SK-N-SH treated with all-trans-retinoic acid at 6 μM for 48 hours (cell line): ENCODE measurements at regions not wholly inside any gene's neighbourhood (a gene's known extent, or its start where the extent isn't known, plus 50 kb on each side); places are given as distances from the start of the nearest gene placed in this dataset.

Experiments
- ATAC-seq: fragments of 200-7000 bp; cut with Tn5 transposase; 3 replicates; pipeline ENCODE4 v1.9.1; 2020; ENCODE audit warnings: mild to moderate bottlenecking, moderate library complexity
- ARNTL ChIP-seq: fragments of 450-650 bp; formaldehyde crosslinking; IDR thresholded peaks from 2 replicates; pipeline ENCODE4 v1.5.0; 2020; ENCODE audit warnings: low read depth, mild to moderate bottlenecking, moderate library complexity, borderline replicate concordance
- BACH2 ChIP-seq: fragments of 250-450 bp; sonication (Bioruptor Pico); IDR thresholded peaks from 2 replicates; pipeline ENCODE4 v1.9.0; 2021; ENCODE audit warnings: mild to moderate bottlenecking, borderline replicate concordance
- CSDC2 ChIP-seq: fragments of 250-450 bp; sonication (Bioruptor Pico); IDR thresholded peaks from 2 replicates; pipeline ENCODE4 v1.5.0; 2020; ENCODE audit warnings: mild to moderate bottlenecking, moderate library complexity
- GLIS3 ChIP-seq: fragments of 250-450 bp; sonication (Bioruptor Pico); IDR thresholded peaks from 2 replicates; pipeline ENCODE4 v1.5.0; 2020; ENCODE audit warnings: mild to moderate bottlenecking, moderate library complexity
- ISL1 ChIP-seq: fragments of 250-450 bp; sonication (Bioruptor Pico); IDR thresholded peaks from 2 replicates; pipeline ENCODE4 v2.1.2; 2022; ENCODE audit warnings: mild to moderate bottlenecking, moderate library complexity
- PATZ1 ChIP-seq: fragments of 250-450 bp; sonication (Bioruptor Pico); IDR thresholded peaks from 2 replicates; pipeline ENCODE4 v1.8.0; 2020; ENCODE audit warnings: mild to moderate bottlenecking, moderate library complexity, borderline replicate concordance
- PPARA ChIP-seq: fragments of 250-450 bp; sonication (Bioruptor Pico); IDR thresholded peaks from 2 replicates; pipeline ENCODE4 v1.5.0; 2020; ENCODE audit warnings: mild to moderate bottlenecking, borderline replicate concordance
- SNAI2 ChIP-seq: fragments of 250-450 bp; sonication (Bioruptor Pico); IDR thresholded peaks from 2 replicates; pipeline ENCODE4 v1.5.0; 2020; ENCODE audit warnings: mild to moderate bottlenecking, moderate library complexity
- TOX ChIP-seq: fragments of 250-450 bp; sonication (Bioruptor Pico); IDR thresholded peaks from 2 replicates; pipeline ENCODE4 v1.8.0; 2021; ENCODE audit warnings: mild to moderate bottlenecking, moderate library complexity, borderline replicate concordance
- ZC3H10 ChIP-seq: fragments of 250-450 bp; sonication (Bioruptor Pico); IDR thresholded peaks from 2 replicates; pipeline ENCODE4 v1.5.1; 2021; ENCODE audit warnings: mild to moderate bottlenecking, moderate library complexity
- ZFP30 ChIP-seq: fragments of 450-650 bp; formaldehyde crosslinking; IDR thresholded peaks from 2 replicates; pipeline ENCODE4 v1.5.0; 2022; ENCODE audit warnings: mild to moderate bottlenecking, moderate library complexity
- ZNF565 ChIP-seq: fragments of 450-650 bp; formaldehyde crosslinking; conservative IDR thresholded peaks from 2 replicates; pipeline ENCODE4 v1.5.0; 2020; ENCODE audit warnings: low read depth, mild to moderate bottlenecking, moderate library complexity
- ZNF70 ChIP-seq: fragments of 450-650 bp; formaldehyde crosslinking; IDR thresholded peaks from 2 replicates; pipeline ENCODE4 v1.5.0; 2020; ENCODE audit warnings: mild to moderate bottlenecking, moderate library complexity
- ZNF8 ChIP-seq: fragments of 450-650 bp; formaldehyde crosslinking; IDR thresholded peaks from 2 replicates; pipeline ENCODE4 v1.5.0; 2020; ENCODE audit warnings: mild to moderate bottlenecking, moderate library complexity
- TF ChIP-seq, protein P1 (sequence below): fragments of 250-450 bp; sonication (Bioruptor Pico); IDR thresholded peaks from 2 replicates; pipeline ENCODE4 v1.5.0; 2020; ENCODE audit warnings: mild to moderate bottlenecking, moderate library complexity
- TF ChIP-seq, protein P2 (sequence below): fragments of 250-450 bp; sonication (Bioruptor Pico); IDR thresholded peaks from 2 replicates; pipeline ENCODE4 v1.5.1; 2020; ENCODE audit warnings: low read depth, mild to moderate bottlenecking, moderate library complexity
- TF ChIP-seq, protein P3 (sequence below): fragments of 250-450 bp; sonication (Bioruptor Pico); IDR thresholded peaks from 2 replicates; pipeline ENCODE4 v1.5.1; 2021; ENCODE audit warnings: mild to moderate bottlenecking, moderate library complexity

- TF ChIP-seq, protein P1, sequence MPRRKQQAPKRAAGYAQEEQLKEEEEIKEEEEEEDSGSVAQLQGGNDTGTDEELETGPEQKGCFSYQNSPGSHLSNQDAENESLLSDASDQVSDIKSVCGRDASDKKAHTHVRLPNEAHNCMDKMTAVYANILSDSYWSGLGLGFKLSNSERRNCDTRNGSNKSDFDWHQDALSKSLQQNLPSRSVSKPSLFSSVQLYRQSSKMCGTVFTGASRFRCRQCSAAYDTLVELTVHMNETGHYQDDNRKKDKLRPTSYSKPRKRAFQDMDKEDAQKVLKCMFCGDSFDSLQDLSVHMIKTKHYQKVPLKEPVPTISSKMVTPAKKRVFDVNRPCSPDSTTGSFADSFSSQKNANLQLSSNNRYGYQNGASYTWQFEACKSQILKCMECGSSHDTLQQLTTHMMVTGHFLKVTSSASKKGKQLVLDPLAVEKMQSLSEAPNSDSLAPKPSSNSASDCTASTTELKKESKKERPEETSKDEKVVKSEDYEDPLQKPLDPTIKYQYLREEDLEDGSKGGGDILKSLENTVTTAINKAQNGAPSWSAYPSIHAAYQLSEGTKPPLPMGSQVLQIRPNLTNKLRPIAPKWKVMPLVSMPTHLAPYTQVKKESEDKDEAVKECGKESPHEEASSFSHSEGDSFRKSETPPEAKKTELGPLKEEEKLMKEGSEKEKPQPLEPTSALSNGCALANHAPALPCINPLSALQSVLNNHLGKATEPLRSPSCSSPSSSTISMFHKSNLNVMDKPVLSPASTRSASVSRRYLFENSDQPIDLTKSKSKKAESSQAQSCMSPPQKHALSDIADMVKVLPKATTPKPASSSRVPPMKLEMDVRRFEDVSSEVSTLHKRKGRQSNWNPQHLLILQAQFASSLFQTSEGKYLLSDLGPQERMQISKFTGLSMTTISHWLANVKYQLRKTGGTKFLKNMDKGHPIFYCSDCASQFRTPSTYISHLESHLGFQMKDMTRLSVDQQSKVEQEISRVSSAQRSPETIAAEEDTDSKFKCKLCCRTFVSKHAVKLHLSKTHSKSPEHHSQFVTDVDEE (CRISPR knock-in tag), result no peak
- TF ChIP-seq ISL1 (CRISPR knock-in tag), result no peak
- TF ChIP-seq GLIS3 (CRISPR knock-in tag), result no peak
- TF ChIP-seq TOX, result no peak
- TF ChIP-seq, all 23 proteins: peak for 0
Observed at GRCh38 chr12:43273467-43273866, 278.5 kb downstream of the ADAMTS20 start (continued).

DNA sequence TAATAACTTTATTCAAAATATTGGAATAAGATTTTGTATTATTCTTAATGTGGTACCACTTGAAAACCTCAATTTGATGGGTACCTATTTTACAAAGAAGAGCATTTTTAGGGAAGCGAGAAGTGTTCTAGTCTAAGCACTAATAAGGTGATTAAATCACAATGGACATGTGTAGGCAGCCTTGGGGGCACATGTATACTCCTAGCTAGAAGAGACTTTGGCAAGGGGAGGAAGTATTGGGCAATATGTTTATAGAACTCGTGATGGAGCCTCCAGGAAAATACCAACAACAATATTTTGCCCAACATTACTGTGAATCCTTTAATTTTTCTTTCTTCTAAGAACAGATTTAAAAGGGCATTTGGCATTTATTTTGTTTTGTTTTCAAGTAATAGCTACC lies 280.3 kb downstream of the ADAMTS20 start:
- TF ChIP-seq BACH2 (CRISPR knock-in tag) (no peak), TOX (no peak), ZFP30 (CRISPR knock-in tag) (no peak), PATZ1 (no peak), PPARA (CRISPR knock-in tag) (no peak), ARNTL (CRISPR knock-in tag) (no peak), ZNF70 (CRISPR knock-in tag) (no peak), SNAI2 (CRISPR knock-in tag) (no peak), ZC3H10 (CRISPR knock-in tag) (no peak), ZNF565 (CRISPR knock-in tag) (no peak), CSDC2 (CRISPR knock-in tag) (no peak), ZNF8 (CRISPR knock-in tag) (no peak)
- TF ChIP-seq, protein P1 (CRISPR knock-in tag), result no peak
- ATAC-seq, result no peak

DNA sequence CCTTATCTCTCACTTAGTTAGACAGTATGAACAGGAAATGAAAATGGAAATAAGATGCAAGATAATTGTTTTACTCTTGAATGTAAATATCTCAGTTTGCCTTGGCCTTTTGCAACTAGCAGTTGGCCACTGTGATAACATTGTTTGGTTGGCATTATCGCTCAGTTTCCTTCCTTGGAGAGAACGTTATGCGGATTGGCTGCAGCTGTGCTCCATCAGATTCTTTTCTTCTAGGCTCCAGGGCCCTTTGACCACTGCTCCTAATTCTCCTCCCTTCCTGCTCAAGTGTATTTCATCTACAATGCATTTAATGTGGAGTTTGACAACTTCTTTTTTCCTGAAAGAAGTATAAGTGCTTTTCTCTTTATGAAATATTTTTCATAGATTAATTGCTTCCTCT lies 284.2 kb downstream of the ADAMTS20 start:
- no peak for ATAC-seq
- TF ChIP-seq, protein P2, sequence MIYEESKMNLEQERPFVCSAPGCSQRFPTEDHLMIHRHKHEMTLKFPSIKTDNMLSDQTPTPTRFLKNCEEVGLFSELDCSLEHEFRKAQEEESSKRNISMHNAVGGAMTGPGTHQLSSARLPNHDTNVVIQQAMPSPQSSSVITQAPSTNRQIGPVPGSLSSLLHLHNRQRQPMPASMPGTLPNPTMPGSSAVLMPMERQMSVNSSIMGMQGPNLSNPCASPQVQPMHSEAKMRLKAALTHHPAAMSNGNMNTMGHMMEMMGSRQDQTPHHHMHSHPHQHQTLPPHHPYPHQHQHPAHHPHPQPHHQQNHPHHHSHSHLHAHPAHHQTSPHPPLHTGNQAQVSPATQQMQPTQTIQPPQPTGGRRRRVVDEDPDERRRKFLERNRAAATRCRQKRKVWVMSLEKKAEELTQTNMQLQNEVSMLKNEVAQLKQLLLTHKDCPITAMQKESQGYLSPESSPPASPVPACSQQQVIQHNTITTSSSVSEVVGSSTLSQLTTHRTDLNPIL, result no peak
- no peak for TF ChIP-seq PATZ1
- TF ChIP-seq ZNF565 (CRISPR knock-in tag), result no peak
- TF ChIP-seq, protein P3, sequence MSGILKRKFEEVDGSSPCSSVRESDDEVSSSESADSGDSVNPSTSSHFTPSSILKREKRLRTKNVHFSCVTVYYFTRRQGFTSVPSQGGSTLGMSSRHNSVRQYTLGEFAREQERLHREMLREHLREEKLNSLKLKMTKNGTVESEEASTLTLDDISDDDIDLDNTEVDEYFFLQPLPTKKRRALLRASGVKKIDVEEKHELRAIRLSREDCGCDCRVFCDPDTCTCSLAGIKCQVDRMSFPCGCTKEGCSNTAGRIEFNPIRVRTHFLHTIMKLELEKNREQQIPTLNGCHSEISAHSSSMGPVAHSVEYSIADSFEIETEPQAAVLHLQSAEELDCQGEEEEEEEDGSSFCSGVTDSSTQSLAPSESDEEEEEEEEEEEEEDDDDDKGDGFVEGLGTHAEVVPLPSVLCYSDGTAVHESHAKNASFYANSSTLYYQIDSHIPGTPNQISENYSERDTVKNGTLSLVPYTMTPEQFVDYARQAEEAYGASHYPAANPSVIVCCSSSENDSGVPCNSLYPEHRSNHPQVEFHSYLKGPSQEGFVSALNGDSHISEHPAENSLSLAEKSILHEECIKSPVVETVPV (CRISPR knock-in tag), result no peak
- TF ChIP-seq ARNTL (CRISPR knock-in tag), result no peak
- TF ChIP-seq TOX, result no peak
